ENCODE measurements at regions not wholly inside any gene's neighbourhood (a gene's known extent, or its start where the extent isn't known, plus 50 kb on each side); places are given as distances from the start of the nearest gene placed in this dataset.

DNA sequence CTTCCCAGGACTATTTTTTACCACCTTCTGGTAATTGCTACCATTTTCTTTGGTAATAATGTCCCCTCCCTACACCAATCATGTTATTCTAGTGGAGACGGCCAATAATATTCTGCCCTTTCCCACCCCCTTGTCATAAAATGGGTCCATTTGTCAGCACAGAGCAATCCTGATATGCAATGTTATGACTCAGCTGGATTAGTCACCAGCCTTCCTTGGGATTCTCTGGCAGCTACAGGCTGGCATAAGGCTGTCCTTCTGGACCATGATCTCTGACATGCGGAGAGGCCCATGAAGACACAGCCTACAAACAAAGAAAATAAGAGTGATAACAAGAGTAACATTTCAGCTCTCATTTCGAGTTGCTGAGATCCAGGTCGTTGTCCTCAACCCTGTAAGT, 222.0 kb upstream of the CPNE8 start:
- H3K27ac ChIP-seq (ENCODE audit: insufficient read depth, low read depth, low read length, poor library complexity, severe bottlenecking) = no peak overlapping the region
- no peaks in the 10 kb centered on the region for H3K27me3 ChIP-seq (ENCODE audit: control insufficient read depth, insufficient read depth, low read length, poor library complexity, severe bottlenecking)
- no peak overlapping the region for H3K4me3 ChIP-seq (ENCODE audit: insufficient read depth, low read depth, low read length)
- peaks cover 4% of the 10 kb centered on the region for H3K4me1 ChIP-seq (ENCODE audit: control insufficient read depth, insufficient read depth, low read length)
- no peaks in the 10 kb centered on the region for H3K36me3 ChIP-seq (ENCODE audit: control insufficient read depth, insufficient read depth, low read length)
- 89 to 94% methylated on average over 4 of the region's 4 CpGs for WGBS, 2 experiments
- no peaks in the 10 kb centered on the region for H3K9me3 ChIP-seq (ENCODE audit: control insufficient read depth, low read length)

DNA sequence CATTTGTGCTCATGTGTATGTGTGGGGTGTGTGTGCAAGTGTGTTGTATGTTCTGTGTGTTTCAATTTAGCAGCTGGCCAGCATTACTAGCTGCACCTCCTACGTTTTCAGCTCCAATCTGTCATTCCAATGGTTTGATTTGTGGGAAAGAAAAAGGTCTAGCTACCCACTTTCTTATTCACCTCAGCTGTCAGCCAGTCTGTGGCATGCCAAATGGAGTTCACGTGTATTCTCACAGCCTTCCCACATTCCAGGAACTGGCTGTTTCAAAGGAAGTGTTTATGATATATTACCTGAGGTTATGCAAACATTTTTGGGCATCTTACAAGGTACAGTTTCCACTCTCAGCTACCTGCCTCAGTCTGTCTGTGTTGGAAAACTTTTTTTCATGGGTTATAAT, 220.2 kb upstream of the CPNE8 start:
- no peaks in the 10 kb centered on the region for H3K36me3 ChIP-seq (ENCODE audit: control insufficient read depth, insufficient read depth, low read length)
- H3K27ac ChIP-seq (ENCODE audit: insufficient read depth, low read depth, low read length, poor library complexity, severe bottlenecking) = no peak overlapping the region
- peaks cover 4% of the 10 kb centered on the region for H3K4me1 ChIP-seq (ENCODE audit: control insufficient read depth, insufficient read depth, low read length)
- H3K27me3 ChIP-seq (ENCODE audit: control insufficient read depth, insufficient read depth, low read length, poor library complexity, severe bottlenecking) = no peaks in the 10 kb centered on the region
- WGBS, 2 experiments = 91 to 96% methylated on average over 2 of the region's 2 CpGs
- H3K4me3 ChIP-seq (ENCODE audit: insufficient read depth, low read depth, low read length) = no peak overlapping the region
- H3K9me3 ChIP-seq (ENCODE audit: control insufficient read depth, low read length) = no peaks in the 10 kb centered on the region

DNA sequence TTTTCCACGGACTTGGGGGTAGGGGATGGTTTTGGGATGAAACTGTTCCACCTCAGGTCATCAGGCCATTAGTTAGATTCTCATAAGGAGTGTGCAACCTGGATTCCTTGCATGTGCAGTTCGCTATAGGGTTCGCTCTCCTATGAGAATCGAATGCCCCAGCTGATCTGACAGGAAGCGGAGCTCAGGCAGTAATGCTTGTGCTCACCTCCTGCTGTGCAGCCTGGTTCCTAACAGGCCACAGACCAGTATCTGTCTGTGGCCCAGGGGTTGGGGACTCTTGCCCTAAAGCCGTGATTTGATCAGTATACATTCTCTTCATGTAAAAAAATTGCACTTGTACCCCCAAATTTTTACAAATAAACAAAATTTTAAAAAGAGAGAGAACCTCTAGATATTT, 219.4 kb upstream of the CPNE8 start:
- WGBS, 2 experiments = 83 to 87% methylated on average over 6 of the region's 6 CpGs
- Histone ChIP-seq H3K9me3 (ENCODE audit: control insufficient read depth, low read length) (no peaks in the 10 kb centered on the region), H3K4me1 (ENCODE audit: control insufficient read depth, insufficient read depth, low read length) (peaks cover 4% of the 10 kb centered on the region), H3K27ac (ENCODE audit: insufficient read depth, low read depth, low read length, poor library complexity, severe bottlenecking) (no peak overlapping the region), H3K27me3 (ENCODE audit: control insufficient read depth, insufficient read depth, low read length, poor library complexity, severe bottlenecking) (no peaks in the 10 kb centered on the region), H3K4me3 (ENCODE audit: insufficient read depth, low read depth, low read length) (no peak overlapping the region), H3K36me3 (ENCODE audit: control insufficient read depth, insufficient read depth, low read length) (no peaks in the 10 kb centered on the region)

DNA sequence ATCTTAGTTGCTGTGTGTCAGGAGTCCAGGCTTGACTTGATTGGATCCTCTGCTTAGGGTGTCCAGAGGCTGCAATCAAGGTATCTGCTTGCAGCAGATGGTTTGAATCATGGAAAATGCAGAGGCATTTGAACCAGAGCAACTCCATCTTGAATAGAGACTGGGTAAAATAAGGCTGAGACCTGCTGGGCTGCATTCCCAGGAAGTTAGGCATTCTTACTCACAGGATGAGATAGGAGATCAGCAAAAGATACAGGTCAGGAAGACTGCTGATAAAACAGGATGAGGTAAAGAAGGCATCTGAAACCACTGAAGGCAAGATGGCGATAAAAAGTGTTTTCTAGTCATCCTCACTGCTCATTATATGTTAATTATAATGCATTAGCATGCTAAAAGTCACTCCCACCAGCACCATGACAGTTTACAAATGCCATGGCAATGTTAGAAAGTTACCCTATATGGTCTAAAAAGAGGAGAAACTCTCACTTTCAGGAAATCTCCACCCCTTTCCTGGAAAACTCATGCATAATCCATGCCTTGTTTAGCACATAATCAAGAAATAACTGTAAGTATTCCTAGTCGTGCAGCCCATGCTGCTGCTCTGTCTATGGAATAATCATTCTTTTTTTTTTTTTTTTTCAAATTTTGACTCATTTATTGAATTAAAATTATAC, 218.3 kb upstream of the CPNE8 start:
- 50% methylated on average over 2 of the region's 2 CpGs; no CpG with 5 or more reads in 1 of the 2 experiments for WGBS, 2 experiments
- H3K27me3 ChIP-seq (ENCODE audit: control insufficient read depth, insufficient read depth, low read length, poor library complexity, severe bottlenecking) = no peaks in the 10 kb centered on the region
- H3K27ac ChIP-seq (ENCODE audit: insufficient read depth, low read depth, low read length, poor library complexity, severe bottlenecking) = no peak overlapping the region
- H3K9me3 ChIP-seq (ENCODE audit: control insufficient read depth, low read length) = no peaks in the 10 kb centered on the region
- no peak overlapping the region for H3K4me3 ChIP-seq (ENCODE audit: insufficient read depth, low read depth, low read length)
- peaks cover 4% of the 10 kb centered on the region for H3K4me1 ChIP-seq (ENCODE audit: control insufficient read depth, insufficient read depth, low read length)
- H3K36me3 ChIP-seq (ENCODE audit: control insufficient read depth, insufficient read depth, low read length) = no peaks in the 10 kb centered on the region

DNA sequence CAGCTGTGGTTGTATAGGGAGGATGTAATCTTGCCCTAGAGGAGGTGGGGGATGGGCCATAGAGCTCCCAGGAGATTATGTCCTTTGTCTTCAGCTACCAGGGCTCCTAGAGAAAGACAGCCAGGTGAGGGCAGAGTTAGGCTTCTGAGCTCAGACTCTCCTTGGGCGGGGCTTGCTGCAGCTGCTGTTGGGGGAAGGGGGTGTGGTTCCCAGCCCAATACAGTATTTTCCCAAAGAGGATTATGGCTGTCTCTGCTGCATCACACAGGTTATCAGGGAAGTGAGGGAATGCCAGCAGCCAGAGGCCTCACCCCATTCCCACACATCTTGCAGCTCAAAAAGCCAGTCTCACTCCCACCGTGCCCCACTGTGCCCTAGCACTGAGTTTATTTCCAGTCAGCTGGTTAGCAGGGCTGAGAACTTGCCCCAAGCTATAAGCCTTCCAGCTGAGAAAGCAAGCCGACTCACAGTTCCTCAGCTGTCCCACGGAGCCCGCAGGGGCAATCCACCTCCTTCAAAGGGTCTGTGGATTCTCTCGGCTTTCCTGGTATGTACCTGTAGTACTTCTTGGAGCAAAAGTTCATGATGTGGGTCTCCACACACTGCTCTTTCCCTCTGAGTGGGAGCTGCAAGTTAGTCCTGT, 217.3 kb upstream of the CPNE8 start:
- 58 to 59% methylated on average over 6 of the region's 6 CpGs for WGBS, 2 experiments
- H3K4me1 ChIP-seq (ENCODE audit: control insufficient read depth, insufficient read depth, low read length) = peaks cover 4% of the 10 kb centered on the region
- no peaks in the 10 kb centered on the region for H3K9me3 ChIP-seq (ENCODE audit: control insufficient read depth, low read length)
- H3K27ac ChIP-seq (ENCODE audit: insufficient read depth, low read depth, low read length, poor library complexity, severe bottlenecking) = peak overlapping the region; percentile 65
- no peaks in the 10 kb centered on the region for H3K27me3 ChIP-seq (ENCODE audit: control insufficient read depth, insufficient read depth, low read length, poor library complexity, severe bottlenecking)
- H3K4me3 ChIP-seq (ENCODE audit: insufficient read depth, low read depth, low read length) = no peak overlapping the region
- H3K36me3 ChIP-seq (ENCODE audit: control insufficient read depth, insufficient read depth, low read length) = no peaks in the 10 kb centered on the region

DNA sequence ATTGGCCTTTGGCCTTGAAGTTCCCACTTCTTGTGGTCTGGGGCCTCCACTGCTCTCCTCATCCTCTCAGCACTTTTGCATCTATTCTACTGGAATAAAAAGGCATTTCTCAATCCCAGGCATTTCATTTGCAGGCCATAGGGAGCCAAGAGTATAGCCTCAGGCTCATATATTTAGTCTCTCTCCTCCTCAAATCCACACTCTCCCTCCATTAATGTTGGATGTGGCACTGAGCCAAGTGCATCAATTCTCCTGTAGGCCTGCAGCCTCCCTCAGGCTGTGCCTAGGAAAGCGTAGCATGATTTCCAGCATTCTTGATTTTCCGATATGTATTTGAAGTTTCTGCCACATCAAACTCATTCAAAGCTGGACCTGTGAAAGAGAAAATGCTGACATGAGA, 211.5 kb upstream of the CPNE8 start:
- no peaks in the 10 kb centered on the region for H3K36me3 ChIP-seq (ENCODE audit: control insufficient read depth, insufficient read depth, low read length)
- H3K27me3 ChIP-seq (ENCODE audit: control insufficient read depth, insufficient read depth, low read length, poor library complexity, severe bottlenecking) = no peaks in the 10 kb centered on the region
- H3K4me3 ChIP-seq (ENCODE audit: insufficient read depth, low read depth, low read length) = no peak overlapping the region
- no peak overlapping the region for H3K27ac ChIP-seq (ENCODE audit: insufficient read depth, low read depth, low read length, poor library complexity, severe bottlenecking)
- WGBS, 2 experiments = 90 to 91% methylated on average over 2 of the region's 2 CpGs
- no peaks in the 10 kb centered on the region for H3K9me3 ChIP-seq (ENCODE audit: control insufficient read depth, low read length)
- no peaks in the 10 kb centered on the region for H3K4me1 ChIP-seq (ENCODE audit: control insufficient read depth, insufficient read depth, low read length)

DNA sequence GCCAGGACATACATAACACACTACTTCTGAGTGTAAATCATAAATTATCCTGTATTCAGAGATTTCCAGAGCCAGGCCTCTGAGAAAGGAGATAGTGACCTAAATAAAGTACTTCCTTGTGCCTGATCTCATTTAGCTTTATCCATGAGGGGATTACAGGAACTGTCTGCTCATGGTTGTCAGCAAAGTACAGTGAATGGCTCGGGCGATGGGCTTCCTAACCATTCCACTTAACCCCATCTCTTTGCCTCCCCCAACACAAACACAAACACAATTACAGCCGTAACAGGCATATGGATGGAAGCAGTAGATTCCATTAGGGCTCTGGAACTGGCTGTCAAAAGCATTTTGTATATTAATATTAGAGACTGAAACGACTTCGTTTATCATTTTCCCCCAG, 206.7 kb upstream of the CPNE8 start:
- no peaks in the 10 kb centered on the region for H3K36me3 ChIP-seq (ENCODE audit: control insufficient read depth, insufficient read depth, low read length)

DNA sequence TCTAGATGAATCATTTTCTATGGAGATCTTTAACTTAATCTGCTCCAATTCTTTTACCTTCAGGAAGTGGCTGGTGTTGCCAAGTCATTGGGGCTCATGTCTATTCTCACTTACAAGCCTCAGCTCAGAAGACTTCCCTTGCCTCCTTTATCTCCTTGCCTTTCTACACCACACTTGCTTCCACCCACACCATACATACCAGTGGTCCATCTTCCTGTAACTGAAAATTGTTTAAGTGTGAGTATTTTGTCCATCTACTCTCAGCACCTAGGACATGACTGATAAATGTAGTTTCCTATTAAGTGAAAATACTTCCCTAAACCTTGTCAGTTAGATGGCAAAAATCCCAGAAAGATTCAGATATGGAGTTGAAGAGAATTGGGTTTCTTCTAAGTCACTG, 199.7 kb upstream of the CPNE8 start:
- H3K27me3 ChIP-seq (ENCODE audit: control insufficient read depth, insufficient read depth, low read length, poor library complexity, severe bottlenecking) = no peaks in the 10 kb centered on the region
- H3K4me1 ChIP-seq (ENCODE audit: control insufficient read depth, insufficient read depth, low read length) = no peaks in the 10 kb centered on the region
- H3K27ac ChIP-seq (ENCODE audit: insufficient read depth, low read depth, low read length, poor library complexity, severe bottlenecking) = no peak overlapping the region
- H3K36me3 ChIP-seq (ENCODE audit: control insufficient read depth, insufficient read depth, low read length) = no peaks in the 10 kb centered on the region
- no peak overlapping the region for H3K4me3 ChIP-seq (ENCODE audit: insufficient read depth, low read depth, low read length)
- no peaks in the 10 kb centered on the region for H3K9me3 ChIP-seq (ENCODE audit: control insufficient read depth, low read length)

More for the DNA sequence above, 206.7 kb upstream of the CPNE8 start:
- Histone ChIP-seq H3K27me3 (ENCODE audit: control insufficient read depth, insufficient read depth, low read length, poor library complexity, severe bottlenecking) (no peaks in the 10 kb centered on the region), H3K4me1 (ENCODE audit: control insufficient read depth, insufficient read depth, low read length) (no peaks in the 10 kb centered on the region), H3K9me3 (ENCODE audit: control insufficient read depth, low read length) (no peaks in the 10 kb centered on the region), H3K27ac (ENCODE audit: insufficient read depth, low read depth, low read length, poor library complexity, severe bottlenecking) (no peak overlapping the region), H3K4me3 (ENCODE audit: insufficient read depth, low read depth, low read length) (no peak overlapping the region)
- 94 to 96% methylated on average over 3 of the region's 5 CpGs for WGBS, 2 experiments

DNA sequence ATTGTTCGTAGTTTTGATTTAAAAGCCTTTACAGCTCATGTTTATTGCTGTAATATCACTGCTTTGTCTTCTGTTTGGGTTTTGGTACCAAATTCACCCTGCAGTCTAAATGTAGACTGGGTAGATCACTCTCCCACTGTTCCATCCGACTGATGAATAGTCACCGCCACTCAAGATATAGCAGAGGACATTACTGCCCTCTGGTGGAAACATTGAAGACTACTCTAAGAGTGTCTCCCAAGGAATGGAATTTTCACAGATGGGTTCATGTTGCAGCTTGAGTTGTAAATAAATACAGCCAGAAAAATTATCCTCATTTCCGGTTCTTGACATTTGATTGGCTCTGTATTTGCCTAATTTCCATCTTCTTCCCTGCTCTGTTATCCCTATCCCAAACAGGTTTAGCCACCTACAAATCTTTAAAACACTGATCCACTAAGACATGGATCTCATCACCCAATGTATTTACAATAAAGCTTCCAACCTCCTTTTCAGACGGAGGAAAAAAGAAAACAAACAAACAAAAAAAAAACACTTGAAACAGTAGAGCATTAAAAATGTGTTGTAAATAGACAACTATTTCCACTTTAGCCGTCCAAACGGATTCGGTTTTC, 198.3 kb upstream of the CPNE8 start:
- Histone ChIP-seq H3K9me3 (ENCODE audit: control insufficient read depth, low read length) (no peaks in the 10 kb centered on the region), H3K27me3 (ENCODE audit: control insufficient read depth, insufficient read depth, low read length, poor library complexity, severe bottlenecking) (no peaks in the 10 kb centered on the region), H3K36me3 (ENCODE audit: control insufficient read depth, insufficient read depth, low read length) (no peaks in the 10 kb centered on the region), H3K27ac (ENCODE audit: insufficient read depth, low read depth, low read length, poor library complexity, severe bottlenecking) (no peak overlapping the region), H3K4me3 (ENCODE audit: insufficient read depth, low read depth, low read length) (no peak overlapping the region), H3K4me1 (ENCODE audit: control insufficient read depth, insufficient read depth, low read length) (no peaks in the 10 kb centered on the region)
- 61% methylated on average over 7 of the region's 8 CpGs for WGBS, 2 experiments

DNA sequence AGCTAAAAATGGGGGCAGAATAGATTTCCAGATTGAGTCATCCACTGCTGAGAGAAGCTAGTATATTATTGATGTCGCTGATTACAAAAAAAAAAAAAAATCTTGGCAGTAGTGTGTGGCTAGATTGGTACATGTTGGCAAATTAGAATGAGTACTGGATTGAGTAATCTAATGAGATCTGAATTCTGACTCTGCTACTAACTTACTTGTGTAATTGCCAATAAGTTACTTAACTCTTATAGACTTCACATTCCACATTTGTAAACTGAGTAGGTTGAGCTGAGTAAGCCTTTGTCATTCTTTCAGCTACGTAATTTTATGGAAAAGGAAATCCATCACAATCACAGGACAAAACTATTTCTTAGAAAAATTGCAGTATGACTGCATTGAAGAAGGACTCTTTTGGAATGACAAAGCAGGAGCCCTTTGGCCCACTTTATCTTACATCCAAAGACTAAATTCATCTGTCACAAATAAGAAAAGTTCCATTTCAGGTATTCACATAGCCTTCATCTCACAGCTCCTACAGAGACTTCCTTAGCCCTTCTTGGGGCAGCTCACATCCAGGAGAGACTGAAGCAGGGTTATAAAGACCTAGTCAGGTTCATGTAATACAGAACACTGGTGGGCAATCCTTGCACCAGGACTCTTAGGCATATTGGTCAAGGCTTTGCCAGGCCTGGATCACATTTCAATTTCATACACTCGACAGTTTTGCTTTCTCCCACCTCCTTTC, 197.3 kb upstream of the CPNE8 start:
- WGBS, 2 experiments = 93 to 95% methylated on average over 3 of the region's 3 CpGs
- Histone ChIP-seq H3K36me3 (ENCODE audit: control insufficient read depth, insufficient read depth, low read length) (no peaks in the 10 kb centered on the region), H3K4me1 (ENCODE audit: control insufficient read depth, insufficient read depth, low read length) (no peaks in the 10 kb centered on the region), H3K27ac (ENCODE audit: insufficient read depth, low read depth, low read length, poor library complexity, severe bottlenecking) (no peak overlapping the region), H3K4me3 (ENCODE audit: insufficient read depth, low read depth, low read length) (no peak overlapping the region), H3K9me3 (ENCODE audit: control insufficient read depth, low read length) (no peaks in the 10 kb centered on the region), H3K27me3 (ENCODE audit: control insufficient read depth, insufficient read depth, low read length, poor library complexity, severe bottlenecking) (no peaks in the 10 kb centered on the region)

All from ectodermal cell (in vitro differentiated cells).